Left ventricle myocardium superior (tissue), 1 donor: ENCODE measurements at regions not wholly inside any gene's neighbourhood (a gene's known extent, or its start where the extent isn't known, plus 50 kb on each side); places are given as distances from the start of the nearest gene placed in this dataset.
A peak's percentile ranks its signal among the peaks of the same experiment; 100 is the strongest.

Experiments
- ATAC-seq: fragments of 200-7000 bp; cut with Tn5 transposase; one replicate; pipeline ENCODE4 v1.9.1; 2020; ENCODE audit warnings: mild to moderate bottlenecking, moderate library complexity
- DNase-seq: peaks from one replicate; pipeline ENCODE4 v3.0.0-alpha.2; 2020
- intact Hi-C: fragments of 100-400 bp; cut with micrococcal nuclease; formaldehyde crosslinking; loops from one replicate; pipeline ENCODE4 v1.11.0; 2022
- donor health status: DM: no; HTN: yes; CAD: no; lungs with severe emphysema.

- intact Hi-C loops: no loop called here
- ATAC-seq (no peak), DNase-seq (no peak)
These were observed 486.0 kb upstream of the TBX3 start for GRCh38 chr12:115169981-115170380.

DNA sequence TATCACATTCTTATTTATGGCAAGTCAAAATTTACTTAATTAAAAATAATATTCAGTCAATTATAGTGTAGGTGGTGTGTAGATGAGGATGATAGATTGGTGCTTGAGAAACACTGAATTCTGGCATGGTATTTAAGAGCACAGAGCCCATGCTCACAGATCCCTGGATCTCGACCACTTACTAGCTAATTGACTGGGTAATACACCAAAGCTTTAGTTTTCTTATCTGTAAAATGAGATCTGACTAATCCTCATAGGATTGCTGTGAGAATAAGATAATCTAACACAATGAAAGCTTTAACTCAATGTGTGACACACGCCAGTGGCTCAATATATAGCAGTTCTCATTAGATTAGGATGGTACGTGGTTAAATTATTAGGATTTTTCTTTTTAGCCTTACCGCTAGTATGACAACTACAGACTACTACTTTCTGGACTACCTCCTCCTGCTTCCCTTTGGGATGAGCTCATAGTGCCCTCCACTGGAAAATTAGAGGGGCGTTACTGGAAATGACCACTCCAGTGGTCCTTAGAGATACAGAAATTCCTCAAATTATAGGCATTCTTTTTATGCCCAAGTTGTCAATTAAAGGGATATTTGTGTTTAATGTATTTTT, 482.8 kb upstream of the TBX3 start:
- intact Hi-C loops: no loop called here
- peak; percentile 64 for ATAC-seq

DNA sequence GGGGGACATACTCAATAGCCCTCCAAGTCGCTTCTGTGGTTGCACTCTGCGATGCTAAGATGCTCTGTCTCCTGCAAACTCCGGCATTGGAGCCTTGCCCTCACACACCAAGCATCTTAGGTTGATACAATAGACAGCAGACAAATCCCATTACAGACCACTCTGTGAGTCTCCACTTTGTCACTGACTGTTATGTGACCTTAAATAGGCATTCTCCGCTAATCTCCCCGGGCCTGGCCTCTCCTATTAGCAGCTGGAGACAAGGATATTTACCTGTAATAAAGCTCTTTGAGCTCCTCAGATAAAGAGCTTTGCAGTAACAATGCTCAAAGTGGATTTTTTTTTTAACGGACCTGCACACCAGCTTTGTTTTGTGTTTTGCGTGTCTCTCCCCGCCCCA, 479.7 kb upstream of the TBX3 start:
- DNase-seq (no peak), ATAC-seq (no peak)
- intact Hi-C loops: no loop called here

More for the DNA sequence above, 482.8 kb upstream of the TBX3 start:
- no peak for DNase-seq

DNA sequence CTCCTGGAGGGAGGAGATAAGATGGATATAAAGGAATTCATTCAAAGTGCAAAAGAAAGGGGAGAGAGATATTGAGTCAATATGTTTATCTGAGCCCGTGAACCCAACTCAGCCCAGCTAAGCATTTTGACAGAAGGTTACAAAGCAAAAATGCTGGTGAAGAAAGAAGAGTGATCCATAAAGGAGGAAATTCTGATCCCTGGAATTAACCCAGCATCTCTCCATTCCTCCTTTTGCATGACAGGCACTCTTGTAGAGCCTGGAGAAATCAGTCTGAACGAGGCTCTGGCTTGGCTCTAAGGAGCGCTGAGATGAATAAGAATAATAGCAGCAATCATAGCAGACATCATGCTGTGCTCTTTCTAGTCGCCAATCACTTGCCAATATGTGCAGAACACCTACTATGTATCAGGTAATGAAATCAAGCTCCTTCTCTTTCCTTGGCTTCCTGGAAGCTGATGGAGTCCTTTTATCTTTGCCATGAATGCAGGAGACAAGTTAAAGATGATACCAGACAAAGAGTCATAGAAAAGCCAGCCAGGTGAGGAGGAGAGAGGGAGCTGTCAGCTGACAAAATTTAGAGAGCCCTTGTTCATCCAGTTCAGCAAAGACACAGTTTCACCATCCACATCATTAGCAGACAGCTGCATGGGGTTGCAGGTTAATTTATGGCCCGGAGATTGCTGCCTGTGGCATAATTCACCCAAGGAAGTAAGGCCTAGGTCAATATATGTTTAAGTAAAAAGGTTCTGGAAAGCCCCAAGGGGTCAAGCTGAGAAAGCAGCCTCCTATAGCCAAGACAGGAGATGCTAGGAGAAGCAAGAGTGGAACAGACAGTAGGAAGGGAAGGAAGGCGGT, 476.5 kb upstream of the TBX3 start:
- ATAC-seq (no peak), DNase-seq (no peak)
- intact Hi-C loops: no loop called here

DNA sequence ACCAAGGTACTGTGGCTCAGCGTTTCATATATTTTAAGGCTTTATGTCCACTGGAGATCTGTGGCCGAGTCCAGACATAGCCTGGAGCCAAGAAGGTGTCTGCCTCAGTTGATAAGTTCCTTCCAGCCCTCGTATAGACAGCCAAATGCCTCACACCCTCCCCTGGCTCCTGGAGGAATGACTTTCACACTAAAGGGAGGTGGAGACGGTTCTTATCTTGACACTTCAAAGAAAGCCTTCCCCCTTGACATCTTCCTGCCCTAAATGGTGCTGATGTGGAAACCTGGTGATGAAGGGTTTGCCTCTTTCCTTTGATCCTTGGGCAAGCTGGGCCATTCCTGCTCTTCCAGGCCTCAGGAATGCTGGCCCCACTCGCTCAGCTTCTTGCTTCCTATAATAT, 474.8 kb upstream of the TBX3 start:
- intact Hi-C loops: no loop called here
- ATAC-seq: no peak
- DNase-seq: no peak

GRCh38 chr12:115155665-115156645, 472.0 kb upstream of the TBX3 start:
- intact Hi-C loops: no loop called here
- ATAC-seq (no peak), DNase-seq (no peak)

GRCh38 chr12:115149685-115150378, 465.9 kb upstream of the TBX3 start:
- ATAC-seq: peak; percentile 67
- intact Hi-C loops: no loop called here
- no peak for DNase-seq

GRCh38 chr12:115149279-115149678, 465.3 kb upstream of the TBX3 start:
- ATAC-seq (no peak), DNase-seq (no peak)
- intact Hi-C loops: no loop called here

DNA sequence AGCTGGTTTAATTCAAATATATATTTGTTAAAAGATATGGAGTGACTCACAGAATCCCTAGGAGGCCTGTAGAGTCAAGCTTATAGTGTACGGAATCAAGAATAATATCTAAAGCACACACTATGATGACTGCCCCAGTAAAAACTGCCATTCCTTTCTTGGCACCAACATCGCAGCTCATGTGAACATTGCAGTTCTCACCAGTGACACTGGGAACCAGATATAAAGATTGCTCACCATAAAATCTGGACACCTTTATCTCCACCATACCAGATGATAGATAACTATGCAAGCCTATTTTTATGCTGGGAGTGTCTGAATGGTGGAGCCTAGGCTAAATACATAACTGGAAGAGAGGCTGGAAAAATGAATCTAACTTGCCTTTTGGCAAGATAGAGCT, 463.9 kb upstream of the TBX3 start:
- intact Hi-C loops: no loop called here
- DNase-seq (no peak), ATAC-seq (no peak)

DNA sequence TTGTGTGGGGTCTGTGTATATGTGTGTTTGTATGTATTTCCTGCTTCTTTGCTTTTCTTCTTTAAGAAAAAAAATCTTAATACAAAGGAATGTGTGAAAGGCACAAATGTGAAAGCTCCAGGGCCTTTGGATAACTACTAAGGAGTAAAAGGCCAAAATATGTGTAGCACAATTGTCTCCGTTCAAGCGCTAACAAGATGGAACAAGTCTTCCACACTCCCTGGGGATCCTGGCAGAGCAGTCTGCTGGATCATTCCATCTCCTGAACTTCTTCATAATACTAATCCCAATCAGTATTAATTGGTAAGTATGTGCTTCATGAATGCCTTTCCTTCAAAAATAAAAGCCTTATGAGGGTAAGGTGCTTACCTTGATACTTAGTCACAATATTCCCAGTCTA, 462.5 kb upstream of the TBX3 start:
- DNase-seq (no peak), ATAC-seq (no peak)
- intact Hi-C loops: no loop called here

- DNase-seq (no peak), ATAC-seq (no peak)
- intact Hi-C loops: no loop called here
These were observed 460.4 kb upstream of the TBX3 start for GRCh38 chr12:115144425-115144824.

- no peak for ATAC-seq
- intact Hi-C loops: no loop called here
- DNase-seq: no peak
These were observed 457.1 kb upstream of the TBX3 start for GRCh38 chr12:115140981-115141655.

DNA sequence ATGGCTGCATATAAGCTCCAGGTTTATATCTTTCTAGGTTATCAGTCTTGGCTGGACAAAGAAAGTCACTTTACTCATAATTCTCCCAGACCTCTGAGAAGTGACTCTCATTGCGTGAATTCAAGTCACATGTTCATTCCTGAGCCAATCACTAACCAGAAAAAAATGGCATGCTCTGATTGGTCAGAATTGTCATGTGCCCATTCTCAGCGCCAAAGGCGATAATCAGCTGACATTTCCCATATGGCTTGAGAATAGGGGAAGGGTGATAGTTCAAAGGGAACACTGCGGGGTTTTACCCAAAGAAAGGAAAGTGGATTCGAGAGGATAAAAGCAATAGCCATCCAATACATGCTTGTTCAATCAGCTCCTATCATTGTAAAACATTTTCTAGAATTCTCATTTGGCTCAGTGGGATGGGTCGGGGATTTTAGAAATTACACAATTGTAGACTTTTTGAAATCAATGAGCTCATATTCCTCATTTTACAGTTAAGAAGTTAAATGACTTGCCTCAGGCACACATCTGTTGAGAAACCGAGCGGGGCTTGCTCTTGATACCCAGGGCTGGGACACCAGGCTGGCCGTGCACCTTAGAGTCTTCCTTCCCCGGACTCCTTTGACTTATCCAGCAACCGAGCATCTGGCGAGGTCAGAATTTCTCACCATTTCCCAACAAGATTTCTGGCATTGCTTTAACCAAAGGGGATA, 454.0 kb upstream of the TBX3 start:
- DNase-seq: no peak

GRCh38 chr12:115135800-115136211, 451.8 kb upstream of the TBX3 start:
- ATAC-seq (peak; percentile 99), DNase-seq (peak; percentile 82)
- intact Hi-C loops: no loop called here

More for the DNA sequence above, 454.0 kb upstream of the TBX3 start:
- no peak for ATAC-seq
- intact Hi-C loops: no loop called here

DNA sequence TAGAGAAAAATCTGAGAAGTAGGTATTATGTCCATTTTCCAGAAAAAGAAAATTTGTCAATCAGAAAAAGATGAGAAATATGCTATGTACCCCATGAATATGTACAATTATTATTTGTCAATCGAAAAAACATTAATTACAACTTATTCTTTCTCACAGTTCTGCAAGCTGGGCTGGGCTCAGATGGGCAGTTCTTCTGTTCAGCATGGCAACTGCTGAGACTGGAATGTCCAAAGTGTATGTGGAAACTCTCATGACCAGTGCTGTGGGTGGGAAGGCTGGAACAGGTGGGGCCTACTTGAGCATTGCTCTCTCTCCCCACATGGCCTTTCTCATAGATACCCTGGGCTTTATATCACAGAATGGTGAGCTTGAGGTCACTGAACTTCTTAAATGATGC, 450.3 kb upstream of the TBX3 start:
- intact Hi-C loops: no loop called here
- ATAC-seq (no peak), DNase-seq (no peak)

DNA sequence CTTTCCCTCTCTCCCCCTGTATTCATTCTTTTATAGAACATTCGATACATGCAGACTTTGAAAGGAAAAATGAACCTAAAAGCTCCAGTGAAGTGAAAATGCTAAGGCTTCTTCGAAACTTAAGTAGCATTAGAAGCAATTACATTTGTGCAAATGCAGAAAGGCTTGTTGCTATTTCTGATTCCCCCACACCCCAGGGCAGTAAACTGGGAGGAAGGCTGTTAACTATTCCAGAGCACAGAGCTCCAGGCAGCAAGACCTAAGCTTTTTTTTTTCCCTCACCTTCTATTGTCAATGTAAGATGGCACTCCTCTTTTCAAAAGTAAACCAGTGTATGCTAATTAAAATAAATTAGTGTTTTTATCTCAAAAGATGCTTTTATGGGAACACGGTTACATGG, 448.9 kb upstream of the TBX3 start:
- ATAC-seq: no peak
- intact Hi-C loops: no loop called here
- DNase-seq: no peak

DNA sequence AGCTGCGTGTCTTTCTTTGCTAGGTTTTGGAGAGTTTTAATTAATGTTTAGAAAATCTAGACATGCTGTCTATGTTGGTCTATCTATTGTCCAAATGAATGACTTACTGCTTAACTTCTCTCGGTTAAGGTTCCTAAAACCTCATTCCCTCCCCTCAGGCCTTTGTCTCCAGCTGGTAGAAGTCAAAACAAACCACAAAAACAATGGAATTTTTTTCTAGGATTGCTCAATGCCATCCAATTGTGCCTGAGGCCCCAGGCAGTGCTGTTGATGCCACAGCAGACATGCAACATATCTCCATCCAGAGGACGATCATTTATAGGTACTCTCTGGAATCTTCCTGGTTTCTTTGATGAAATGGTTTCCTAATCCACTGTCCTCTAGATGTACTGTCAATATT, 448.2 kb upstream of the TBX3 start:
- intact Hi-C loops: no loop called here
- DNase-seq (no peak), ATAC-seq (no peak)

DNA sequence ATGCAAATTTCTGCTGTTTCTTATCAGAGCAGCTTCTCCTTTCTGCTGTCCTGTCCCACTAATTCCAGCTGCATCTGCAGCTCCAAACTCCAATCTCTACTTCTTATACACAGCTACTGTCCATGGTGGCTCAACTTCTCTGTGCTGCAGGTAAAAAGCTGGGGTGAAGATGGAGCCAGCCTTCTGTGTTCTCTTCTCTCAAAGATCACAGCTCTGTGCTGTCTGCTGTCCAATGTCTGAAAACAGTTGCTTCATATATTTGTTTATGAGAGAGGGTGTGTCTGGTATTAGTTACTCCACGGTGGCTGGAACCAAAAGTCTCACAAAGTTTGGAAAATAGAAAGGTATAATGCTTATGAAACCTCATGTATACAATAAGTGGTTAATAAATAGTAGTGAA, 445.8 kb upstream of the TBX3 start:
- intact Hi-C loops: no loop called here
- no peak for DNase-seq

More for the DNA sequence above, 445.8 kb upstream of the TBX3 start:
- ATAC-seq: no peak
